Islet of Langerhans (tissue), 1 donor: ENCODE measurements at regions not wholly inside any gene's neighbourhood (a gene's known extent, or its start where the extent isn't known, plus 50 kb on each side); places are given as distances from the start of the nearest gene placed in this dataset.
"Not testable (repeated sequence)": the region's sequence is repeated elsewhere in the genome, so short reads cannot be mapped to it uniquely, and the experiment has no call there.

Source experiments
- FAIRE-seq: peaks from one replicate; lab custom pipeline; 2011; peaks lifted over from hg19 to GRCh38; lab: Jason Lieb, UNC

DNA sequence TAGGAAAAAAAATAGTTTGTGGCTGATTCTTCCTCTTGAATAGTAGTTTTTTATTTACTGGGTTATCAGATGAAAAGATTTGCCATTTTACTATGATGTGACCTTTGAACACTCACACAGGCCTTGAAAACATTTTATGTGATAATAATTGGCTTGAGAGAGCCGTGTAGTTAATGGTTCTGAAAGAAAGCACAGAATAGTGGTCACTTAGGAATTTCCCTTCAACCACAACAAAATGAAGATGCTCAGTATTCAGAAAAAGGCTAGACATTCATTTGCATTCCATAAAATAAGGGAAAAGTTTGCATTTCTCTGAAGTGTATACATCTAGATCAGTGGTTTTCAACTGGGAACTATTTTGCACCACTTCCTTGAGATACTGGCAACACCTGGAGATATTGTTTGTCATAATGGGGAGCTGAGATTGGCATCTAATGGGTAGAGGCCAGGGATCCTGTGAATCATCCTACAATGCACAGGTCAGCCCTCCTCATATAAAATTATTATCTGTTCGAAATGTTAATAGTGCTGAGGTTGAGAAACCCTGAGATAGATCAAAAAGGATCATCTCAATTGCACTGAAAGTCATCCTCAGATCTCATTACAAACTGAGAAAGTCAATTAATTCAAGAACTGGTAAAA, 446.4 kb upstream of the CCNG1 start:
- no peak for FAIRE-seq

DNA sequence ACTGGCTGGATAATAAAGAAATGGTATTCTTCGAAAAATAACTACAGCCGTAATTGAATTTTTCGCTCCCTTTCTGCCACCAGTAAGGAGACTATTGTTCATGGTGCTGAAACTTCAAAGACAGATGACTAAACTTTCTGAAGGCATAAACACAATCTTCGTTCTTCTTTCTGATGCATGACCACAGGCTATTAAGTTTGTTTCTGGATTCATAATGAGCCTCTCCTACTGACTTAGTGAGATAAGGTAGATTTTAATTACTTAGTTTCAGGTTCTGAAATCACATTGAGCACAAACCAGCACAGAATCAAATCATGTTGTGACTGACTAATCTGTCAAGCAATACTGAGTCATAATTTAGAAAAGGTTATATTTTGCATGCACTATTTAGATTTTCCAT, 441.8 kb upstream of the CCNG1 start:
- FAIRE-seq, result no peak

DNA sequence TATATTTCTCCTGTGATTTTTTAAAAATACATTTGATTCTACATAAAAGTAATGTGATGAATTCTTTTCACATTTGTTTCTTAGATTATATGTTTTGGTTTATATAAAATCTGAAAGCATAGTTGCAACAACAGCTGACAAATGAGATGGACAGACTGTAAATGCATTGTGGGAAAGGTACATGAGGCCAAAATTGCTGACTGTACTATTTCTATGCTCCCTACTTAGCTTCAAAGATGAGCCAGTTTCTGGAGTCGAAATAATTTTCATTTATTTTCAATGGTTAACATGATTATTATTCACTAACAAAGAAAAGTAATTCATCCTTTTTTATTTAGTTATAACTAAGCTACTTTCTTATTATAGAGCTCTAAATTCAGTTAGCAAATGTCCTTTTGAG, 441.3 kb upstream of the CCNG1 start:
- FAIRE-seq, result no peak

DNA sequence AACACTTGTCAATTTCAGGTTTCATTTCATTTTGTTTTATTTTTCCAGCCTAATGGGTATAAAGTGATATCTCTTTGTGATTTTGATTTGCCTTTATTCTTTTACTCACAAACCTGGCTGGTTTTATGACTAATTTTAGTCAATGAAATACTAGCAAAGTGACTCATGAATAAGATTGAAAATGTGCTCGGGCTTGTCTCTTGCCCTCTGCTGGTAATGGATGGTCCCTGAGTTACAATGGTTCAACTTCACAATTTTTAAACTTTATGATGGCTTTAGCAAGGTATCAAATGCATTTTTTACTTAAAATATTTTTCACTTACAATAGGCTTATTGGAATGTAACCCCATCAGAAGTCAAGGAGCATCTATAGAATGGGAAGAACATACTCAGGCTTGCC, 431.4 kb upstream of the CCNG1 start:
- FAIRE-seq, result no peak

DNA sequence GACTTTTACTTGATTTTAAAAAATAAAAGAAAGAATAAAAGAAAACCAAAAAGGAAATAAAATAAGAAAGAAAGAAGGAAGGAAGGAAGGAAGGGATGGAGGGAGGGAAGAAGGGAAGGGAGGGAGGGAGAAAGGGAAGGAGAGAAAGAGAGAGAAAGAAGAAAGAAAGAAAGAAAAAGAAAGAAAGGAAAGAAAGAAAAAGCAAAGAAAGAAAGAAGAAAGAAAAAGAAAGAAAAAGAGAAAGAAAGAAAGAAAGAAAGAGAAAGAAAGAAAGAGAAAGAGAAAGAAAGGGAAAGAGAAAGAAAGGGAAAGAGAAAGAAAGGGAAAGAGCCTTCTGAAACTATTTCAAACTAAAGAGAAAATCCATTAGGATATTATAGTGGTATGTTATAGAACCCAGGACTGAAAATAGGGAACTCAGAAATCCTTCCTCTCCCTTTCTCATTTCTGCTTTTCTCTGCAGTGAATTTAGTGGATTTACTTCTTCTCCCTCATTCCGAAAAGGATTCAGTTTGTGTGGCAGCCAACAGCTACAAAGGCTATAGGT, 414.7 kb upstream of the CCNG1 start:
- FAIRE-seq, result no peak

DNA sequence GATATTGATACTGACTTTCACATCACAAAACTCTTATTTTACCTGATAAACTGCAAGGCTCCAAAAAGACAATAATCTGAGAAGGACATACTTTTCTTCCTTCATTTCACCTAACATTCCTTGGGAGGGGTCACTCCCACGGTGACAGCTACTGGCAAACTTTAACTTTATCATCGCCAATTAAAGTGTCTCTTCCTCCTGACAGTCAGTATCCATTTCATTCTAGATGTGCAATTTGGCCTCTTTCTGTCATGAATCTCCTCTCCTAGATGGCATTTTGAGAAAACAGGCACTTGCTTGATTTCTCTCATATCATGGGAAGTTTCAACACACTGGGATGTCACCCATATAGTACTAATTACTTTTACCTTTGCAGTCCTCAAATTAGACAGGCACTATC, 413.5 kb upstream of the CCNG1 start:
- FAIRE-seq, result no peak

DNA sequence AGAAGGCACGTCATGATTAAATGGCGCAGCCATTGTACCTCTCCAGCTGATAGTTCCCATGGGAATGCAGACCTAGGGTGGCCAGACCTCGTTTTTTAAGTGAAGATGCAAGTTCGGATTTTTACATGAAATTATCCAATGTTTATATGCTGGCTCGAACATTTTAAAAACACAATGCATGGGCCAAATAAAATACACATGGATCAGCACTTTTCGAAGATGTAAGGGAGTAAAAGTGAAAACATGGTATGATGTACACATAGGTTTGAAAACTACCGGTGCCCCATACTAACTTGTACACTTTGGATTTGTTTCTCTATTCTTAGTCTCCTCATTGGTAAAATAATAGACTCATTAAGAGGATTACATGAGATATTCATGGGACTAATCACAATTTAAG, 412.5 kb upstream of the CCNG1 start:
- no peak for FAIRE-seq

DNA sequence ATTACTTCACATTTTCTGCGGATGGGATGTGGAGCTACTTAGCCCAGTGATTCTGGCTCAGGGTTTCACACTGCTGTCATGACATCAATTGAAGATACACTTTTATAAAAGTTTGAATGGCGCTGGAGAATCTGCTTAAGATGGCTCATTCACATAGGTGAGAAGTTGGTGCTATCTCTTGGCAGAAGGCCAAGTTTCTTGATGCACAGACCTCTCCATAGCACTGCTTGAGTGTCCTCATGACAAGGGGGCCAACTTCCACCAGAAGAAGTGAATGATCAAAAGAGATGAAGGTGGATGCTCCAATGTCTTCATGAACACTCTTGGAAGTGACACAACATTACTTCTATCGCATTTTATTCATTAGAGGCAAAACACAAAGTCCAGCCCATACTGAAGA, 403.7 kb upstream of the CCNG1 start:
- no peak for FAIRE-seq

DNA sequence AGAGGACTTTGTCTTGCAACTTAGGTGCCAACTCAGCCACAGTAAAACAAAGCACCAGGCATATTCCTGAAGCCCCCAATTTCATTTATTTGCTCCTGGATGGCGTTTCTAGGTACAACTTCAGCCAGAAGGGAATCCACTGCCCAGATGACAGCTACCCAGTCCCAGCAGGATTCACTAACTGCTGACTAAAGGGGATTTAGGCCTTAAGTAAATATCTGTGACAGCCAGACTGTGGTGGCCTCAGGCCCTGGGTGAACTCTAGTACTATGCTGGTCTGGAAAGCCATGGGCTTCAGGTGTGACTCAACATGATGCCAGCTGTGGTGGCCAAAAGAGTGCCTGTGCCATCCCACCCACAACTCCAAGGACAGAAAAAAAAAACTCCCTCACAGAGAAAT, 396.1 kb upstream of the CCNG1 start:
- no peak for FAIRE-seq

DNA sequence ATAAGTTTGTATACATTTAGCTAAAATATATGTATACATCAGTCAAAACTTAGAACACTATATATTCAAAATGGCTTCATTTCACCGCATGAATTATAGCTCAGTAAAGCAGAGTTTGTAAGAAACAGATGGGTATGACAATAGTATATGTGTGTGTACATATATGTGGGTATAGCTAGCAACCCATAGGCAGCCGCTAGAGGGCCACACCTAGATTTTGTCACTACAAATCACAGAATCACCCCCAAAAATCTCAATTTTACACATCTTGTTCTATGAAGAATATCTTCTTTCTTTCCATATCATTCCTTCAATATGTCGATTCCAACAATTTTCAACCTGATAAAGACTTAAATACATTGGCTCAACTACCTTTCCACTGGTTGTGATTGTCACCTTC, 357.8 kb upstream of the CCNG1 start:
- no peak for FAIRE-seq

DNA sequence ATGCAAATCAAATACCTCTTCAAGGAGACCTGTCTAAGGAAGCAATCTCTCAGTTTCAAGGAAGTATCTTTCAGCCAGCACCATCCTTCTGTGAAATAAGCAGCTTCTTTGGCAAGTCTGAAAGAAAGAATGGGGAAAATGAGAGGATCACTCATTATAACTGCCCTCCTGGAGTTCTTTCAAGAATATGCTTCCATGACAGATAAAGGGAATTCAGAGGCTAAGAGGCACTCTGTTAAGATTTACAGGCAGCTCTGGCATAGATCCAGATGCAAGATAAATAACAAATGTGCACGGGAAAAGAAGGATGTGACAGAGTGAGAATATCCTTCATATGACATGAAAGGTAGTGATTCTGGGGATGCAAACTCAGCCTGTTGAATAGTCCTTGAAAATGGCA, 348.2 kb upstream of the CCNG1 start:
- peak; percentile 87 for FAIRE-seq

DNA sequence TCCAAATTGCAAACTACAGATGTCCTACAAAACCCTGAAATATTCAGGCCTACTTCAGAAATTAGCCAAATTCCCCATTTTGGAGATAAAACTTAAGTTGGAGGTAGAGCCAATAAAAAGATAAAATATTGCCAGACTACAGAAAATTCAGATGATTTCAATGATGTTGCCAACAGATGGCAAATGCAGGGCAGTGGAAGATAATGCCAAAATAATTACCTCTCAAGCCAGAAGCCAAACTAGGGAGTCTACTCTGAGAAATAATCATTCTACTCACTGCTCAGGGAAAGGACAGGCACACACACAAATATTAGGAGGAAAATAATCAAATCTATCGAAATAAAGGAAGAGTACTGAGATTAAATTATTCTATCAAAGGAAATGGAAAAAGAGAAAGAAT, 347.5 kb upstream of the CCNG1 start:
- FAIRE-seq, result no peak

DNA sequence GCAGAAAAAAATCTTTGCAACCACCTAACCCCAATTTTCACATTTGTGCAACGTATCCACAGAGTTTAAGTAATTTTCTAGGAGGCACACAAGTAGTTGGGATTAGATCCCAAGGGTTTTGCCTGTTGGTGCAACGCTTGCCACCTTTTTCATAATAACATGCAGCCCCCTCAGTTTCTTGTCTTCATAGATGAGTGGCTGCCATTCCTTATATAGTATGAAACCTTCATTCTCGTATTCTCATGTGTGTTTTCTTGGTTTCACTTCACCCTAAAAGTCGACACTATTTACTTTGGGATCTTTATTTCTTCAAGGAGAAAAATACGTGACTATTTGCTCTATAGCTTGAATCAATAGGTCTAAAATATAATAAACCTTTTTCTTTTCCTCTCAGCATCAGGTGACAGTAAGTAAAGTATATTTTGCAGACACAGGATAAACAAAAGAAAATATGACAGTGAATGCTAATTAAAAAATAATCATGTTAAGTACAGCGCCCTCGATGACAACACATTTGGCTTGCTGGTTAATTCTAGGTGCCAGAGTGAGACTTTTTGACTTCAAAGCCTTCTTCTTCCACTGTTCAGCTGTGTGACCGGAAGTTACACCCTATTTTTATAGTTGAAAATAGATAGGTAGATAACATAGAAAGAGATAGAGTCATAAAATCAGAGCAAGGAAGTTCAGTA, 342.8 kb upstream of the CCNG1 start:
- FAIRE-seq, result no peak

DNA sequence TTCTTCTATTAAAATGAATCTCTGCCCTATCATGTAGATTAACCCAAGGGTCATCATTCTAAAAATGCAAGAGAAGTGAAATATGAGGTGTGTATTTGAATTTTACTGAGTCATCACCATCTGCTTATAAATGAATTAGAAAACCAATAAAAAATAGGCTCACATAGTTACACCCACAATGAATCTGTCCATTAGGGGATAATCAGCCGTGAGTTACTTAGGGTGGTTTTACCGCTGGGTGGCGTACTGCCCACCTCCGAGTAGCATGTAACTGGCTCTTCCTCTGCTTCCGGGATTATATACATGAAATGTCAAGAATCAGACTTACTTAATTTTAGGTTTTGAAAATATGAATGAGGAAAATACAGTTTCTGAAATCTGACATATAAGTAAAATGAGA, 332.9 kb upstream of the CCNG1 start:
- FAIRE-seq, result no peak

DNA sequence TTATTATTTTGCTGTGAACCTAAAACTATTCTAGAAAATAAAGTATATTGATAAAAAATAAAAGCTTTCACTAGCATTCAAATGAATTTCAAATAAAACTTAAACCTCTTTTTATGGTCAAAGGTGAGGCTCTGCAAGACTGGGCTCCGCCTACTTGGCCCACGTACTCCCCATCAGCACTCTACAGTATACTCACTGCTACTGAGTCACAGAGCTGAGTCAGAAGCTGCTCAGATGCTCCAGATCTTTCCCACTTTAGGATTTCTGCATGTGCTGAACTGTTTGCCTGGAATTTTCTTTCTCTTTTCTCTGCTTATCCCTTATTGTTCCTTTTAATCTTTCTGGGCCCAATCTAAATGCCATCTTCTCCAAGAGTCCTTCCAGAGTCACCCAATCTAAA, 331.9 kb upstream of the CCNG1 start:
- no peak for FAIRE-seq

DNA sequence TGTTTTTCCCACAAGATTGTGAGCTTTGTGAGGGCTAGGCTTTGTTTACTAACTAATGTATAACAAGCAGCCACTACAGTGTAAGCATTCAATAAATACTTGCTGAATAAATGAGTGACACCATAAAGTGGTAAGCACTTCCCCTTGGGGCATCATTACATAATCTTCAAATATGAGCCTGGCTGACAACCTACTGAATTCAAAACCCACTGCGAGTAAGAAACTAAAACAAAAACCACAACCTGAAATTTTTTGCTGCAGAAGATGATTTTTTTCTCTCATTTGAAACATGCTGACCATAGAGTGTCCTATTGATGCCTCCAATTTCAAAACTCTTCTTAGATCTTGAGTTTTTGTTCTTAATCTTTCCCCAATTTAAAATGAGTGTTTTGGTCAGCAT, 331.3 kb upstream of the CCNG1 start:
- FAIRE-seq, result no peak

DNA sequence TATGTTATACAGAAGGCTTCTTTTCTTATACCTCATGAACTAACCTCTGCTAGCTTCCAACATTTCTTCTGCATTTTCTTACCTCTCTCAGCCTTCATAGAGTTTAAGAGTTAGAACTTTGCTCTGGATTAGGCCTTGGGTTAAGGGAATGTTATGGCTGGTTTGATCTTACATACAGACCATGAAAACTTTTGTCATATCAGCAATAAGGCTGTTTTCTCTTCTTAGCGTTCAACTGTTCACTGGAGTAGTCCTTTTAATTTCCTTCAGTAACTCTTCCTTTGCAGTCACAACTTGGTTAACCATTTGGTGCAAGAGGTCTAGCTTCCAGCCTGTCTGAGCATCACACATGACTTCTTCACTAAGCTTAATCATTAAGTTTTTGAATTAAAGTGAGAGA, 329.0 kb upstream of the CCNG1 start:
- no peak for FAIRE-seq

DNA sequence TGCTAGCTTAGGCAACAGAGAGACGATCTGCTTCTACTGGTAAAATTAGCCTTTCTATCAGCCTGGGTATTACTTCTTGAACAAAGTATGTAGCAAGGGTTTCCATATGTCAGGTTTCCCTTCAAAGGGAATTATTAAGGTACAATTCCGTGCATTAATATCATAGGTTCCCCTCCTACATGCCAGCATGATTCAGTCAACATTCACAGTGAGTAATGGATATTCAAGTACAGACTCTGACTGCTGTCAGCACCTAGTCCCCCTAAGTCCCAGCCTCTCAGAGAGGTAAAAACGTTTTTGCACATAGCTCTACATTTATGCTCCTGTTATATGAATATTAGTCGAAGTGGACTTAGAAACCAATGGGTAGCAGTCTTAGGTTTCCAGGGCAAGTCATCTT, 322.4 kb upstream of the CCNG1 start:
- FAIRE-seq, result no peak

DNA sequence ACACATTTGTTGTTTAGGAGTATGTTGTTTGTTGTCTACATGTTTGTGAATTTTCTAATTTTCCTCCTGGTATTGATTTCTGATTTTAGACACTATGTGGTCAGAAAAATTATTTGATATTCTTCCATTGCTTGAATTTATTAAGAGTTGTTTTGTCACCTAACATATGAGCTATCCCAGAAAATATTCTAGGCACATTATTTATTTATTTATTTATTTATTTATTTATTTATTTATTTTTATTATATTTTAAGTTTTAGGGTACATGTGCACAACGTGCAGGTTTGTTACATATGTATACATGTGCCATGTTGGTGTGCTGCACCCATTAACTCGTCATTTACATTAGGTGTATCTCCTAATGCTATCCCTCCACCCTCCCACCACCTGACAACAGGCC, 320.8 kb upstream of the CCNG1 start:
- FAIRE-seq, result not testable (repeated sequence)

DNA sequence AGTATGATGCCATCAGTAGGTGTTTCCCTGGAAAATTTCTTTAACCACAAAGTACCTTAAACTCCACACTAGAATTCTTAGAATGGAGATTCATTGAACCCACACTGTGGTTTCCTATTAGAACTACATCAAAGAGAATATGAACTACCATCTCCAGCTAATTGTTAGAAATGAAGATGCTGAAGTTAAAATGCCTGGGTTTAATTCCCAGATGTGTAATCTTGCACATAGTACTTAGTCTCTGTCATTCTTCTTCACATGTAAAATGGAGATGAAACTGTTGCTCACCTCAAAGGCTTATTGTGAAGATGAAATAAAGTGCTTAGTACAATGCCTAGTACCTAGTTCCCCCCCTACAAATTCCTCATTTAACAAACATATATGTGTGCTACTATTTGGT, 303.3 kb upstream of the CCNG1 start:
- FAIRE-seq, result no peak

DNA sequence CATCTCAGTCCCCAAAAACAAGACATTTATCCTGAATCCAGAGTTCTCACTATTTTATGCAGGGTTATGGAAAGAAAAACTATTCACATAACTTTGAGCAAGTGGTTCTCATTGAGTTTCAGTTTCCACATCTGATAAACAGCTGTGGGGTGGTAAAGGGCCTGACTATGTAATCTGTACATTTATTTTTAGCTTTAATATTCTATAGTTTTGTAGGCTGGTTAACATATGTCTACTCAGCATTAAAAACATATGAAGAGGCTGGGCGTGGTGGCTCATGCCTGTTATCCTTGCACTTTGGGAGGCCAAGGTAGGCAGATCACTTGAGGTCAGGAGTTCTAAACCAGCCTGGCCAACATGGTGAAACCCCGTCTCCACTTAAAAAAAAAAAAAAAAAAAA, 301.5 kb upstream of the CCNG1 start:
- no peak for FAIRE-seq

DNA sequence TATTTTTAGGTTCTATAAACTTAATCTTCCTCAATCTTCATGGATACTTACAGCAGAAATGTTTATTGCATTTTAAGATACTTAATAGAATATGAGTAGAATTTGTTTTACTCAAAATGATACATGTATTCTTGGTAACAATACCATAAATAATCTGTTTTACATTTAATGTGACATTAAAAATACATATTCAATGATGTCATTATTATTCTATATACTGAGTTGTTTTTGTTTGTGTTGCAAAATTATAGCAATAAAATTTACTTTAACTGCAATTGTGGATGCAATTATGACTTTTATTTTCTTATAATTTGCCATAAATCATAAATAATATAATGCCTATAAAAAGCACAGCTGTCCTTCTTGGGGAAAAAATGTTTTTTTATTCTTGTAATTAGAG, 275.9 kb upstream of the CCNG1 start:
- no peak for FAIRE-seq

DNA sequence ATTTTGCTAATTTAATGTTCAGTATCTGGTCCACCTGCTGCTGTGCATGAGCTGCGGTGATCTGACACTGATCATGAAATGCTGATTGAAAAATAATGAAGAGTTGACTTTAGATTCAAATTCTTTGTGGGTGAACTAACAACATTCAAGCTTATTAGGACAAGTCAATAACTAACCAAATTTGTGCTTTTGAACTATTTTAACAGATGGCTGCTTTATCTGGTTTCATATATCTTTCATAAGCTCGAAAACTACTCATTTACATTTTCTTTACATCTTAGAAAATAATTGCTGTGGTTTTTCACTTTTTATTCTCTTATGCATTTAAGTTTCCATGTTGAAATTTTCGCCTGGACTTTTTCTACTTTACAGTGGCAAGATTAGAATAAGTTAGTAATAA, 274.8 kb upstream of the CCNG1 start:
- FAIRE-seq, result no peak

DNA sequence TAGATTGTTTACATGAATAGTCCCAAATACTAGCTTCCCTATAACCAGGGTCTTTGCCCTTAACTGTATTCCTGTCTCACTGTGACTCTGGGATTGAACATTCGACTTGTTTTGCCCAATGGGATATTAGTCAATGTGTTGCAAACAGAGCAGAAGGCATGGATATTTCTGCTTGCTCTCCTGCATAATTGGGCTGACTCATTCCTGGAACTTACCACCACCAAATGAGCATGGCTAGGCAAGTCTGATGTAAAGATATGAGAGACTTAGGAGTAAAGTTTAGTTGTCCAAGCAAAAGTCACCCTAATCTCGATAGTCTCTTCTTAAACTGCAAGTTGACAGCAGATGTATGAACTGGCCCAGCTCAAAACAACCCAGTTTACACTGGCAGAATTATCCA, 273.5 kb upstream of the CCNG1 start:
- no peak for FAIRE-seq
